ENCODE measurements at regions not wholly inside any gene's neighbourhood (a gene's known extent, or its start where the extent isn't known, plus 50 kb on each side); places are given as distances from the start of the nearest gene placed in this dataset.

- H3K4me1 ChIP-seq = peaks cover 0 to 17% (median 11%) of the 10 kb centered on the region in 4 donors
- in situ Hi-C loops (cut with MboI; ENCODE audit: low pct_ligation_motif_present in 1 of 4, low pct_unique_long_range_greater_than_20kb in 1 of 4, low sequenced_read_pairs in 3 of 4) (no loop called here), intact Hi-C loops (cut with DNase I; ENCODE audit: low total_unique reads) (no loop called here)
- 18 to 44% methylated on average over 4 to 20 of the region's 20 CpGs for WGBS, 2 donors (ENCODE audit: low coverage in 1 of 2)
- no peaks in the 10 kb centered on the region for H3K9me3 ChIP-seq
- no peak overlapping the region for H3K4me3 ChIP-seq
- H3K36me3 ChIP-seq = no peaks in the 10 kb centered on the region
- DNase-seq = peak; percentile 67
- no peaks in the 10 kb centered on the region for H3K27me3 ChIP-seq
- peak in 1 of 5 experiments; percentile 7 for TF ChIP-seq CTCF (IDR thresholded peaks at IDR 0.05)
- no peak for TF ChIP-seq POLR2AphosphoS5 (IDR thresholded peaks at IDR 0.05)
- H3K27ac ChIP-seq = peak overlapping the region; percentile 24 to 47 (median 44)
Measured at GRCh38 chr3:72310419-72311380, 525.8 kb upstream of the PROK2 start.

- in situ Hi-C loops (cut with MboI; ENCODE audit: low pct_ligation_motif_present in 1 of 4, low pct_unique_long_range_greater_than_20kb in 1 of 4, low sequenced_read_pairs in 3 of 4) = no loop called here
- whole genome bisulfite sequencing, 2 donors (ENCODE audit: low coverage in 1 of 2) = 73 to 83% methylated on average over 9 to 11 of the region's 11 CpGs
- Histone ChIP-seq H3K36me3 (no peaks in the 10 kb centered on the region), H3K27me3 (no peaks in the 10 kb centered on the region), H3K4me3 (no peak overlapping the region), H3K4me1 (peaks cover 0 to 17% (median 11%) of the 10 kb centered on the region in 4 donors), H3K9me3 (no peaks in the 10 kb centered on the region), H3K27ac (peak overlapping the region; percentile 24 to 47 (median 44))
- TF ChIP-seq CTCF (IDR thresholded peaks at IDR 0.05) = no peak
- no peak for TF ChIP-seq POLR2A (IDR thresholded peaks at IDR 0.05)
- no peak for TF ChIP-seq POLR2AphosphoS5 (IDR thresholded peaks at IDR 0.05)
- TF ChIP-seq EP300 (IDR thresholded peaks at IDR 0.05; ENCODE audit: low read depth) = no peak
- intact Hi-C loops (cut with DNase I; ENCODE audit: low total_unique reads) = no loop called here
- DNase-seq = no peak
Measured at GRCh38 chr3:72309661-72310418, 524.9 kb upstream of the PROK2 start.

GRCh38 chr3:72308641-72309040 lies 523.7 kb upstream of the PROK2 start:
- TF ChIP-seq EP300 (IDR thresholded peaks at IDR 0.05; ENCODE audit: low read depth) (no peak), POLR2A (IDR thresholded peaks at IDR 0.05) (no peak), POLR2AphosphoS5 (IDR thresholded peaks at IDR 0.05) (no peak), CTCF (IDR thresholded peaks at IDR 0.05) (no peak)
- Histone ChIP-seq H3K36me3 (no peaks in the 10 kb centered on the region), H3K27ac (no peak overlapping the region), H3K9me3 (no peaks in the 10 kb centered on the region), H3K4me1 (peaks cover 0 to 17% (median 11%) of the 10 kb centered on the region in 4 donors), H3K4me3 (no peak overlapping the region), H3K27me3 (no peaks in the 10 kb centered on the region)
- no peak for DNase-seq
- intact Hi-C loops (cut with DNase I; ENCODE audit: low total_unique reads) = no loop called here
- 94 to 98% methylated on average over 2 of the region's 2 CpGs for whole genome bisulfite sequencing, 2 donors (ENCODE audit: low coverage in 1 of 2)
- in situ Hi-C loops (cut with MboI; ENCODE audit: low pct_ligation_motif_present in 1 of 4, low pct_unique_long_range_greater_than_20kb in 1 of 4, low sequenced_read_pairs in 3 of 4) = no loop called here

GRCh38 chr3:72307438-72308115 lies 522.6 kb upstream of the PROK2 start:
- in situ Hi-C loops (cut with MboI; ENCODE audit: low pct_ligation_motif_present in 1 of 4, low pct_unique_long_range_greater_than_20kb in 1 of 4, low sequenced_read_pairs in 3 of 4) (no loop called here), intact Hi-C loops (cut with DNase I; ENCODE audit: low total_unique reads) (no loop called here)
- no peaks in the 10 kb centered on the region for H3K36me3 ChIP-seq
- no peaks in the 10 kb centered on the region for H3K27me3 ChIP-seq
- no peaks in the 10 kb centered on the region for H3K9me3 ChIP-seq
- H3K27ac ChIP-seq = no peak overlapping the region
- 79 to 83% methylated on average over 5 to 7 of the region's 7 CpGs for WGBS, 2 donors (ENCODE audit: low coverage in 1 of 2)
- DNase-seq = no peak
- no peak for TF ChIP-seq POLR2A (IDR thresholded peaks at IDR 0.05)
- TF ChIP-seq CTCF (IDR thresholded peaks at IDR 0.05) = no peak
- TF ChIP-seq EP300 (IDR thresholded peaks at IDR 0.05; ENCODE audit: low read depth) = no peak
- no peak for TF ChIP-seq POLR2AphosphoS5 (IDR thresholded peaks at IDR 0.05)
- no peak overlapping the region for H3K4me3 ChIP-seq
- peaks cover 0 to 17% (median 11%) of the 10 kb centered on the region in 4 donors for H3K4me1 ChIP-seq

Measured in transverse colon (tissue), 4 donors.